IPS-15b (cell line): ENCODE measurements at regions not wholly inside any gene's neighbourhood (a gene's known extent, or its start where the extent isn't known, plus 50 kb on each side); places are given as distances from the start of the nearest gene placed in this dataset.

ENCODE experiments used
- H3K27me3 ChIP-seq: one replicate; pipeline ENCODE4 v1.6.1; 2013; ENCODE audit warnings: low read length; ENCODE audit not compliant: control insufficient read depth, insufficient read depth
- H3K36me3 ChIP-seq: one replicate; pipeline ENCODE4 v1.6.1; 2013; ENCODE audit warnings: low read length; ENCODE audit not compliant: control insufficient read depth, insufficient read depth
- H3K4me1 ChIP-seq: one replicate; pipeline ENCODE4 v1.6.1; 2013; ENCODE audit warnings: mild to moderate bottlenecking, low read length; ENCODE audit not compliant: control insufficient read depth, insufficient read depth
- H3K4me3 ChIP-seq: one replicate; pipeline ENCODE4 v1.5.1; 2013; ENCODE audit warnings: low read depth, low read length
- H3K9ac ChIP-seq: one replicate; pipeline ENCODE4 v1.6.1; 2013; ENCODE audit warnings: low read depth, mild to moderate bottlenecking, low read length
- H3K9me3 ChIP-seq: one replicate; pipeline ENCODE4 v1.6.1; 2013; ENCODE audit warnings: mild to moderate bottlenecking, low read length; ENCODE audit not compliant: control insufficient read depth, insufficient read depth

GRCh38 chr7:32150589-32150988 is 80.4 kb upstream of the PDE1C start:
- no peaks in the 10 kb centered on the region for H3K27me3 ChIP-seq
- no peaks in the 10 kb centered on the region for H3K36me3 ChIP-seq
- H3K4me3 ChIP-seq = no peak overlapping the region
- no peaks in the 10 kb centered on the region for H3K4me1 ChIP-seq
- no peaks in the 10 kb centered on the region for H3K9me3 ChIP-seq
- no peak overlapping the region for H3K9ac ChIP-seq

DNA sequence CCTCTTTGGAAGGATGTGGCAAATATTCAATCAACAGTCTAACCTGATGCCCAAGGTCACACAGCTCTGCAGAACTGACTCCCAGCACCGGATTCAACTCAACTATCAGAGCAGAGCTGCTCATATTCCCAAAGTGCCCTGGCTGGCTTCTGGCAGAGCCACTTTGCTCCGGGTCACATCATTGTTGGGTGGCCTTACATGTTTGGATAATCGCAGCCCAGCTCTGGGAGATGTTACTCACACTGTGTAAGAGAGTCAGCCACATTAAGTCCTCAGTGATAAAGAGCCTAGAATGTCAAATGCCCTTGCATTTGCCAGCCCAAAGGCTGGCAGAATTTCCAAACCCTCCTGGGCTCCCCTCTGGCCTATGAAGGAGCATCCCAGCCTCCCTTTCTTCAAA is 79.8 kb upstream of the PDE1C start:
- Histone ChIP-seq H3K9ac (no peak overlapping the region), H3K4me1 (no peaks in the 10 kb centered on the region), H3K36me3 (no peaks in the 10 kb centered on the region), H3K27me3 (no peaks in the 10 kb centered on the region), H3K4me3 (no peak overlapping the region), H3K9me3 (no peaks in the 10 kb centered on the region)

DNA sequence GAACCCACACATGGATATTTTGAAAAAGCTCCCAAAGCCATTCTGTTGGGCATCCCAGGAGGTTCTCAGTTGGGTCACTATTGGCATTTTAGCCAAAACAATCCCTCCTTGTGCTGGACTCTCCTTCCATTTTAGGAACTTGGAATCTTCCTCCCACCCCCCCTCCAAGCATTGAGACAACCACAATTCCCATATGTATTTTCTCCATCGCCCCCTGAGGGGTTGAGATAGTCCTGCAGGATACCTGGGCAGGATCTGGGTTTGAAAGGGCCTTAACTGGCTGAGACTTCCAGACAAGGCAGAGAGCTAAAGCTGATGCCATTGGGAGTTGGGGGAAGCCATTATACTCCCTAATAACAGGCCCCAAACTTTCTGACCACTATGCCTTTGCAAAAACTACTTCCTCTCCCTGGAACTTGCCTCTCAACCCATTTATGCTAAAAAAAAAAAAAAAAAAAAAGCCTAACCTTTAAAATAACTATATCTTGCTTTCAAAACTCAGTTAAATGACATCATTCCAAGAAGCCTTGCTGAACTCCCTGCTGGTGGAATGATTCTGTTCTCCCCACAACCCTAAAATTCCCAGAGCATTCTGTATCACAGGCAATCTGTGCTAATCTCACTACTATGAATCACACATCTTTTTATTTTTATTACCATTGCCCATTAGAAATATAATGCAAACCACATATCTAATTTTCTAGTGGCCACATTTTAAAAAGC is 77.5 kb upstream of the PDE1C start:
- Histone ChIP-seq H3K4me3 (no peak overlapping the region), H3K9ac (no peak overlapping the region), H3K27me3 (no peaks in the 10 kb centered on the region), H3K4me1 (no peaks in the 10 kb centered on the region), H3K9me3 (no peaks in the 10 kb centered on the region), H3K36me3 (no peaks in the 10 kb centered on the region)

GRCh38 chr7:32145911-32146310 is 75.7 kb upstream of the PDE1C start:
- no peaks in the 10 kb centered on the region for H3K27me3 ChIP-seq
- H3K9me3 ChIP-seq = no peaks in the 10 kb centered on the region
- no peaks in the 10 kb centered on the region for H3K4me1 ChIP-seq
- no peak overlapping the region for H3K4me3 ChIP-seq
- no peak overlapping the region for H3K9ac ChIP-seq
- no peaks in the 10 kb centered on the region for H3K36me3 ChIP-seq

GRCh38 chr7:32144676-32145075 is 74.5 kb upstream of the PDE1C start:
- Histone ChIP-seq H3K36me3 (no peaks in the 10 kb centered on the region), H3K9ac (no peak overlapping the region), H3K4me3 (no peak overlapping the region), H3K27me3 (no peaks in the 10 kb centered on the region), H3K9me3 (no peaks in the 10 kb centered on the region), H3K4me1 (no peaks in the 10 kb centered on the region)

DNA sequence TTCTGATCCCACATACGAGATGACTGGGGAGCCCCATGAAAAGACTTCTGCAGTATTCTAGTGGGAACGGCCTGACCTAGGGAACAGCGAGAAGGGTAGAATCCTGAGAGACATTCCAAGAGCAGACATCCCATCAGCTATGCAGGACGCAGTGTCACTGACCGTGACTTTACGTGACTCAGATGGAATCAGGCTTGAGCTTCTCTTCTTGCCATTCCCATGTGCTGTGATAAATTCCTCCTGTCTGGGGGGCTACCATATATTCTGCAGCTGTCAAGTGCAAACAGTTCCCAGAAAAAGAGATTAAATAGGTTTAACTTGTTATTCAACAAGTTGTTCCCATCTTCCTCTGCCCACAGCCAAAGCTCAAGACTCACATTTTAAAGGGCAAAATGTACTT is 73.1 kb upstream of the PDE1C start:
- Histone ChIP-seq H3K9me3 (no peaks in the 10 kb centered on the region), H3K9ac (no peak overlapping the region), H3K36me3 (no peaks in the 10 kb centered on the region), H3K4me3 (no peak overlapping the region), H3K4me1 (no peaks in the 10 kb centered on the region), H3K27me3 (no peaks in the 10 kb centered on the region)

GRCh38 chr7:32142649-32143048 is 72.4 kb upstream of the PDE1C start:
- no peaks in the 10 kb centered on the region for H3K9me3 ChIP-seq
- no peaks in the 10 kb centered on the region for H3K27me3 ChIP-seq
- H3K4me3 ChIP-seq = no peak overlapping the region
- H3K9ac ChIP-seq = no peak overlapping the region
- no peaks in the 10 kb centered on the region for H3K36me3 ChIP-seq
- no peaks in the 10 kb centered on the region for H3K4me1 ChIP-seq

GRCh38 chr7:32140210-32140939 is 70.2 kb upstream of the PDE1C start:
- H3K4me1 ChIP-seq = no peaks in the 10 kb centered on the region
- no peaks in the 10 kb centered on the region for H3K27me3 ChIP-seq
- no peak overlapping the region for H3K9ac ChIP-seq

DNA sequence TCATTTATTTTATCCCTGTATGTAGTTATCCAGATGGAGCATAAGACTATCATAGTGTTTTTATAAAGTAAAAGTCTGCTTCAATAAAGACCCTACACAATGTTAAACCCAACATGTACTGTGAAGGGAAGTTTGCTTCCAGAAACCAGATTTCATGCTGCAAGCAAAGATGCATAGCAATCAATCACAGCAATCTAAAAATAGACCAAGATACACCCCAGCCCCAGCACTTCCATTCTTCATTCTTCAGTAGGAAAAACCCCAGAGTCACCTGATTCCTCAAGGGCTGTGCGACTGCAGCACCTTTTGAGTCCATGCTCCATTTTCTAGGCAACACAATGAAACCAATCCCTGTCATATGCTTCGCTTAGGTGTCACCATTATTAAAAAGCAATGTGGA is 66.9 kb upstream of the PDE1C start:
- H3K4me3 ChIP-seq = no peak overlapping the region
- H3K36me3 ChIP-seq = no peaks in the 10 kb centered on the region
- H3K4me1 ChIP-seq = no peaks in the 10 kb centered on the region
- no peaks in the 10 kb centered on the region for H3K27me3 ChIP-seq
- no peak overlapping the region for H3K9ac ChIP-seq
- H3K9me3 ChIP-seq = no peaks in the 10 kb centered on the region

More at GRCh38 chr7:32140210-32140939, 70.2 kb upstream of the PDE1C start:
- H3K9me3 ChIP-seq = no peaks in the 10 kb centered on the region
- H3K4me3 ChIP-seq = no peak overlapping the region
- no peaks in the 10 kb centered on the region for H3K36me3 ChIP-seq

DNA sequence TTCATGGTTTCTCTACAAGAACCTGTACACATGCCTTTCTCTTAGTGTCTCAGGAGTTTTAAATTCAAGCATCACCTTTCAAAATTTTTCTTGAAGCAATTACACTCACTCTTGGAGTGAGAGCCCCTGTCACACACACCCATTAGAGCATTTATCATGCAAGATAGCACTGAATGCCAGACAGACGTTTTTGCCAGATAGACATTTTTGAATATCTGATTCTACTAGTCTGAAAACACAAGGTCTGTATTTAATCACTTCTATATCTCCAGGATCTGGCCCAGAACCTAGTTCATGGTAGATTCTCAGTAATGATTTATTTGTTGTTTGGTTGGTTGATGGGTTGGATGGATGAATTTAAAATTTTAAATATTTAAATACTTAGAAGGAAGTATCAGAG is 60.9 kb upstream of the PDE1C start:
- Histone ChIP-seq H3K9ac (no peak overlapping the region), H3K4me3 (no peak overlapping the region), H3K9me3 (no peaks in the 10 kb centered on the region), H3K27me3 (no peaks in the 10 kb centered on the region), H3K36me3 (no peaks in the 10 kb centered on the region), H3K4me1 (peaks cover 3% of the 10 kb centered on the region)

GRCh38 chr7:32126843-32127242 is 56.6 kb upstream of the PDE1C start:
- Histone ChIP-seq H3K27me3 (no peaks in the 10 kb centered on the region), H3K36me3 (no peaks in the 10 kb centered on the region), H3K4me1 (peaks cover 3% of the 10 kb centered on the region), H3K9ac (no peak overlapping the region), H3K4me3 (no peak overlapping the region), H3K9me3 (no peaks in the 10 kb centered on the region)
